Right lung (tissue), 2 donors: ENCODE measurements at regions not wholly inside any gene's neighbourhood (a gene's known extent, or its start where the extent isn't known, plus 50 kb on each side); places are given as distances from the start of the nearest gene placed in this dataset.
"Not testable (repeated sequence)": the region's sequence is repeated elsewhere in the genome, so short reads cannot be mapped to it uniquely, and the experiment has no call there.

Source experiments
- DNase-seq, 2 donors: peaks; one replicate each; pipeline ENCODE4 v3.0.0-alpha.2; 2013

- DNase-seq, result no peak
These were observed 307.1 kb downstream of the SEMA3D start for GRCh38 chr7:84879570-84880325.

GRCh38 chr7:84877943-84878570, 308.8 kb downstream of the SEMA3D start:
- DNase-seq, result no peak

- DNase-seq, result no peak
These were observed 310.6 kb downstream of the SEMA3D start for GRCh38 chr7:84876061-84876821.

GRCh38 chr7:84865560-84865959, 321.3 kb downstream of the SEMA3D start:
- no peak for DNase-seq

GRCh38 chr7:84857336-84857735, 329.5 kb downstream of the SEMA3D start:
- no peak for DNase-seq

- no peak for DNase-seq
These were observed 331.1 kb downstream of the SEMA3D start for GRCh38 chr7:84855758-84856157.

- DNase-seq, result not testable (repeated sequence)
These were observed 337.9 kb downstream of the SEMA3D start for GRCh38 chr7:84848974-84849372.

- no peak for DNase-seq
These were observed 338.5 kb downstream of the SEMA3D start for GRCh38 chr7:84848219-84848973.

GRCh38 chr7:84847790-84848189, 339.1 kb downstream of the SEMA3D start:
- DNase-seq, result no peak

- DNase-seq, result no peak
These were observed 339.8 kb downstream of the SEMA3D start for GRCh38 chr7:84847038-84847437.

- DNase-seq, result no peak
These were observed 340.9 kb downstream of the SEMA3D start for GRCh38 chr7:84845971-84846370.

GRCh38 chr7:84844771-84845170, 342.1 kb downstream of the SEMA3D start:
- DNase-seq, result no peak

GRCh38 chr7:84841809-84842208, 345.0 kb downstream of the SEMA3D start:
- no peak for DNase-seq

- DNase-seq, result no peak
These were observed 348.0 kb downstream of the SEMA3D start for GRCh38 chr7:84838857-84839256.

- DNase-seq, result no peak
These were observed 349.5 kb downstream of the SEMA3D start for GRCh38 chr7:84837405-84837804.

GRCh38 chr7:84829719-84830118, 357.1 kb downstream of the SEMA3D start:
- no peak for DNase-seq

GRCh38 chr7:84824057-84824651, 362.7 kb downstream of the SEMA3D start:
- DNase-seq, result no peak

GRCh38 chr7:84823530-84823929, 363.3 kb downstream of the SEMA3D start:
- no peak for DNase-seq

GRCh38 chr7:84822941-84823510, 363.8 kb downstream of the SEMA3D start:
- no peak for DNase-seq

- DNase-seq, result no peak
These were observed 365.0 kb downstream of the SEMA3D start for GRCh38 chr7:84821671-84822534.
